Ovary (tissue), 3 donors: ENCODE measurements at regions not wholly inside any gene's neighbourhood (a gene's known extent, or its start where the extent isn't known, plus 50 kb on each side); places are given as distances from the start of the nearest gene placed in this dataset.

ENCODE experiments used
- CTCF ChIP-seq, 3 donors: fragments of 450-650 bp in 2 of 3; fragments of 200-600 bp in 1 of 3; IDR thresholded peaks; one replicate each; pipeline versions ENCODE4 v1.5.1 to v1.8.0; 2016 to 2022; ENCODE audit warnings: antibody characterized with exemption in 3 of 3, mild to moderate bottlenecking in 1 of 3
- POLR2A ChIP-seq: fragments of 450-650 bp; IDR thresholded peaks from one replicate; pipeline ENCODE4 v1.6.1; 2017; ENCODE audit warnings: antibody characterized with exemption, mild to moderate bottlenecking, moderate library complexity
- donor health status: DM: no; HTN: no; CAD: no.

GRCh38 chr11:127218275-127218608 is 217.7 kb upstream of the KIRREL3 start:
- TF ChIP-seq CTCF (IDR thresholded peaks at IDR 0.05) (no peak), POLR2A (no peak)
